ENCODE measurements at regions not wholly inside any gene's neighbourhood (a gene's known extent, or its start where the extent isn't known, plus 50 kb on each side); places are given as distances from the start of the nearest gene placed in this dataset.

DNA sequence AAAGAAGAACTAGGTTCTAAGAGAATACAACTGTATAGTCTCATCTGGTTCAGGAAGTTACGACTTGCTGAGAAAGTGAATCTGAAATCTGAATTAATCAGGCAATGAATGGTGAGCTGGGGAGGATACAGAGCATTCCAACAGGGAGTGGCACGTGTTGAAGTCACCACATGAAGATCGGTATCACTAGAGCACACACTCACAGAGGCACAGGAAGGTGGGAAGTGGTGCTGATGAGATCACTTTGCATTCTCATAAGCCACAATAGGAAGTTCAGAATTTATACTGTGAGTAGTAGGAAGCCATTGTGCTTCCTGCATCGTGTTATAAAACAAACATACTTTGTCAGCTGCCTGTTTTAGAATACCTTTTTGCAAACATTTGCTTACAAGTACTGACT is 615.0 kb upstream of the DDX18 start:
- TF ChIP-seq, protein P1, sequence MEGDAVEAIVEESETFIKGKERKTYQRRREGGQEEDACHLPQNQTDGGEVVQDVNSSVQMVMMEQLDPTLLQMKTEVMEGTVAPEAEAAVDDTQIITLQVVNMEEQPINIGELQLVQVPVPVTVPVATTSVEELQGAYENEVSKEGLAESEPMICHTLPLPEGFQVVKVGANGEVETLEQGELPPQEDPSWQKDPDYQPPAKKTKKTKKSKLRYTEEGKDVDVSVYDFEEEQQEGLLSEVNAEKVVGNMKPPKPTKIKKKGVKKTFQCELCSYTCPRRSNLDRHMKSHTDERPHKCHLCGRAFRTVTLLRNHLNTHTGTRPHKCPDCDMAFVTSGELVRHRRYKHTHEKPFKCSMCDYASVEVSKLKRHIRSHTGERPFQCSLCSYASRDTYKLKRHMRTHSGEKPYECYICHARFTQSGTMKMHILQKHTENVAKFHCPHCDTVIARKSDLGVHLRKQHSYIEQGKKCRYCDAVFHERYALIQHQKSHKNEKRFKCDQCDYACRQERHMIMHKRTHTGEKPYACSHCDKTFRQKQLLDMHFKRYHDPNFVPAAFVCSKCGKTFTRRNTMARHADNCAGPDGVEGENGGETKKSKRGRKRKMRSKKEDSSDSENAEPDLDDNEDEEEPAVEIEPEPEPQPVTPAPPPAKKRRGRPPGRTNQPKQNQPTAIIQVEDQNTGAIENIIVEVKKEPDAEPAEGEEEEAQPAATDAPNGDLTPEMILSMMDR (IDR thresholded peaks at IDR 0.05; ENCODE audit: insufficient read depth, low read depth, low read length), result no peak
- TF ChIP-seq EZH2 (IDR thresholded peaks at IDR 0.05; ENCODE audit: insufficient read depth, low read length), result no peak
